H1 (cell line): ENCODE measurements at regions not wholly inside any gene's neighbourhood (a gene's known extent, or its start where the extent isn't known, plus 50 kb on each side); places are given as distances from the start of the nearest gene placed in this dataset.

Experiments used
- CTCF ChIA-PET: fragments of 300-600 bp; sonication (Branson Sonifier 250); formaldehyde crosslinking; loops from one replicate; lab custom pipeline; 2021; ENCODE audit not compliant: partially characterized antibody; lab: Charles Lee
- POLR2A ChIA-PET: fragments of 300-600 bp; sonication (Branson Sonifier 250); formaldehyde crosslinking; loops from one replicate; lab custom pipeline; 2021; ENCODE audit warnings: inconsistent platforms; ENCODE audit not compliant: partially characterized antibody; lab: Charles Lee
- DNase-seq, 2 experiments: peaks; one replicate each; pipeline versions ENCODE4 v3.0.0 to v3.0.0-alpha.2; 2010 to 2022; ENCODE audit warnings: low spot score in 2 of 2, low read depth in 1 of 2, mixed read lengths in 1 of 2
- FAIRE-seq: peaks from 2 replicates; lab custom pipeline; 2011; peaks lifted over from hg19 to GRCh38; lab: Jason Lieb, UNC
- H2AFZ ChIP-seq: 2 replicates; pipeline ENCODE4 v1.8.1; 2012; ENCODE audit warnings: low read length, inconsistent platforms
- H2AK5ac ChIP-seq: 2 replicates; pipeline ENCODE4 v1.6.1; 2013; ENCODE audit warnings: low read depth, low read length
- H2BK120ac ChIP-seq: replicated peaks from 2 replicates; pipeline ENCODE3; 2013; ENCODE audit warnings: low read depth, low read length, inconsistent platforms
- H2BK12ac ChIP-seq: 2 replicates; pipeline ENCODE4 v1.6.1; 2013; ENCODE audit warnings: low read depth, low read length
- H2BK15ac ChIP-seq: 2 replicates; pipeline ENCODE4 v1.6.1; 2013; ENCODE audit warnings: low read length
- H2BK20ac ChIP-seq: 2 replicates; pipeline ENCODE4 v1.6.1; 2013; ENCODE audit warnings: low read length
- H2BK5ac ChIP-seq: 2 replicates; pipeline ENCODE4 v1.6.1; 2013; ENCODE audit warnings: low read depth, low read length
- H3K14ac ChIP-seq: 2 replicates; pipeline ENCODE4 v1.6.1; 2013; ENCODE audit warnings: inconsistent platforms; ENCODE audit not compliant: insufficient read length
- H3K18ac ChIP-seq: 2 replicates; pipeline ENCODE4 v1.6.1; 2013; ENCODE audit warnings: low read length; ENCODE audit errors: extremely low read depth
- H3K23ac ChIP-seq: 2 replicates; pipeline ENCODE4 v1.6.1; 2013; ENCODE audit warnings: inconsistent platforms; ENCODE audit not compliant: insufficient read length
- H3K23me2 ChIP-seq: 2 replicates; pipeline ENCODE4 v1.6.1; 2013; ENCODE audit warnings: low read depth, low read length
- H3K27ac ChIP-seq: 2 replicates; pipeline ENCODE4 v1.6.1; 2011; ENCODE audit warnings: low read depth, low read length, inconsistent platforms
- H3K27me3 ChIP-seq, 4 experiments: replicated peaks in 1 of 4; 1 replicate in 1 of 4; 2 replicates in 3 of 4; pipeline versions ENCODE4 v1.6.1 to v1.8.1; 2011 to 2013; ENCODE audit warnings: low read length in 3 of 4, mild to moderate bottlenecking in 3 of 4, inconsistent platforms in 2 of 4, mixed read lengths in 2 of 4, moderate library complexity in 1 of 4; ENCODE audit not compliant: control insufficient read depth in 3 of 4, insufficient read depth in 3 of 4; ENCODE audit errors: extremely low read depth in 1 of 4
- H3K36me3 ChIP-seq, 4 experiments: 2 replicates each; pipeline versions ENCODE4 v1.6.1 to v1.8.1; 2011 to 2013; ENCODE audit warnings: mild to moderate bottlenecking in 4 of 4, low read length in 3 of 4, moderate library complexity in 2 of 4, control low read depth in 1 of 4, inconsistent platforms in 1 of 4; ENCODE audit not compliant: insufficient read depth in 4 of 4, control insufficient read depth in 2 of 4
- H3K4ac ChIP-seq: replicated peaks from 2 replicates; pipeline ENCODE3; 2013; ENCODE audit warnings: low read length, low read depth, mixed read lengths, inconsistent platforms; ENCODE audit not compliant: insufficient read length
- H3K4me1 ChIP-seq, 4 experiments: replicated peaks in 1 of 4; 1 replicate in 1 of 4; 2 replicates in 3 of 4; pipeline versions ENCODE4 v1.6.1 to v1.8.1; 2011 to 2013; ENCODE audit warnings: low read length in 3 of 4, inconsistent platforms in 2 of 4, mixed read lengths in 1 of 4; ENCODE audit not compliant: insufficient read depth in 4 of 4, control insufficient read depth in 3 of 4
- H3K4me2 ChIP-seq, 2 experiments: 2 replicates each; pipeline versions ENCODE4 v1.6.1 to v1.8.1; 2011 to 2013; ENCODE audit warnings: low read depth in 2 of 2, low read length in 2 of 2, control low read depth in 1 of 2, inconsistent platforms in 1 of 2, mild to moderate bottlenecking in 1 of 2; ENCODE audit not compliant: insufficient read depth in 1 of 2
- H3K4me3 ChIP-seq, 4 experiments: fragments of 200-600, 300-600 bp in 1 of 4; sonication (generic), shearing (Covaris generic), sonication (Bioruptor Twin) in 1 of 4; 2 replicates each; pipeline versions ENCODE4 v1.5.1 to v1.8.1; 2011 to 2016; ENCODE audit warnings: low read length in 4 of 4, low read depth in 3 of 4, control low read depth in 2 of 4, inconsistent platforms in 2 of 4, mild to moderate bottlenecking in 2 of 4, mixed read lengths in 1 of 4, moderate library complexity in 1 of 4; ENCODE audit not compliant: insufficient read depth in 2 of 4; ENCODE audit errors: extremely low read depth in 1 of 4
- H3K56ac ChIP-seq: replicated peaks from 2 replicates; pipeline ENCODE3; 2013; ENCODE audit warnings: low read depth, mild to moderate bottlenecking, mixed read lengths, low read length, inconsistent platforms; ENCODE audit not compliant: insufficient read length
- H3K79me1 ChIP-seq: 2 replicates; pipeline ENCODE4 v1.6.1; 2013; ENCODE audit warnings: low read depth, low read length, control low read depth
- H3K79me2 ChIP-seq, 2 experiments: 2 replicates each; pipeline versions ENCODE4 v1.6.1 to v1.8.1; 2012 to 2013; ENCODE audit warnings: low read length in 2 of 2, mild to moderate bottlenecking in 2 of 2, inconsistent platforms in 1 of 2; ENCODE audit not compliant: insufficient read depth in 2 of 2, control insufficient read depth in 1 of 2
- H3K9ac ChIP-seq, 4 experiments: replicated peaks in 1 of 4; 1 replicate in 1 of 4; 2 replicates in 3 of 4; pipeline versions ENCODE4 v1.6.1 to v1.8.1; 2011 to 2013; ENCODE audit warnings: low read depth in 3 of 4, low read length in 3 of 4, control low read depth in 2 of 4, mild to moderate bottlenecking in 2 of 4, moderate library complexity in 2 of 4, inconsistent platforms in 1 of 4; ENCODE audit errors: extremely low read depth in 1 of 4
- H3K9me3 ChIP-seq, 2 experiments: 2 replicates each; pipeline versions ENCODE4 v1.6.1 to v1.8.1; 2012 to 2013; ENCODE audit warnings: mild to moderate bottlenecking in 2 of 2, moderate library complexity in 2 of 2, control low read depth in 1 of 2, inconsistent platforms in 1 of 2, low read depth in 1 of 2, low read length in 1 of 2, mixed read lengths in 1 of 2; ENCODE audit not compliant: insufficient read depth in 2 of 2
- H4K20me1 ChIP-seq, 2 experiments: replicated peaks in 1 of 2; 2 replicates each; pipeline versions ENCODE3 to v1.8.1; 2011 to 2013; ENCODE audit warnings: inconsistent platforms in 2 of 2, low read length in 2 of 2, mild to moderate bottlenecking in 1 of 2; ENCODE audit not compliant: insufficient read depth in 2 of 2, control insufficient read depth in 1 of 2
- H4K5ac ChIP-seq: 2 replicates; pipeline ENCODE4 v1.6.1; 2013; ENCODE audit warnings: low read length, low read depth, mixed read lengths, inconsistent platforms; ENCODE audit not compliant: insufficient read length
- H4K8ac ChIP-seq: 2 replicates; pipeline ENCODE4 v1.8.0; 2013; ENCODE audit warnings: mild to moderate bottlenecking, moderate library complexity, low read length, inconsistent platforms; ENCODE audit not compliant: insufficient read depth; ENCODE audit errors: extremely low read depth
- H4K91ac ChIP-seq: replicated peaks from 2 replicates; pipeline ENCODE3; 2013; ENCODE audit warnings: low read length, mixed read lengths, inconsistent platforms; ENCODE audit not compliant: insufficient read length
- BCL11A ChIP-seq, 2 experiments: IDR thresholded peaks; one replicate each; pipeline ENCODE4 v1.6.1; 2011; ENCODE audit warnings: low read depth in 2 of 2, low read length in 2 of 2, mild to moderate bottlenecking in 2 of 2
- BRCA1 ChIP-seq: IDR thresholded peaks from 2 replicates; pipeline ENCODE4 v1.6.1; 2012; ENCODE audit warnings: low read depth, low read length, improper control_type of control experiment
- CTBP2 ChIP-seq: IDR thresholded peaks from 2 replicates; pipeline ENCODE4 v1.7.0; 2011; ENCODE audit warnings: borderline replicate concordance, mild to moderate bottlenecking, moderate library complexity, mixed read lengths, low read length; ENCODE audit not compliant: insufficient read depth, insufficient read length
- GABPA ChIP-seq: IDR thresholded peaks from 2 replicates; pipeline ENCODE4 v1.6.1; 2011; ENCODE audit warnings: mild to moderate bottlenecking, low read length, moderate library complexity, borderline replicate concordance; ENCODE audit not compliant: insufficient read depth
- GTF2F1 ChIP-seq: IDR thresholded peaks from 2 replicates; pipeline ENCODE4 v1.6.1; 2012; ENCODE audit warnings: low read depth, low read length, improper control_type of control experiment, borderline replicate concordance
- HDAC6 ChIP-seq: IDR thresholded peaks from one replicate; pipeline ENCODE4 v1.7.1; 2012; ENCODE audit warnings: low read depth, mild to moderate bottlenecking, inconsistent platforms, low read length, moderate library complexity
- NANOG ChIP-seq: IDR thresholded peaks from 2 replicates; pipeline ENCODE4 v1.6.1; 2011; ENCODE audit warnings: low read length, low read depth, mild to moderate bottlenecking, inconsistent platforms; ENCODE audit not compliant: insufficient read depth, poor library complexity, severe bottlenecking
- RBBP5 ChIP-seq: IDR thresholded peaks from 2 replicates; pipeline ENCODE4 v1.7.1; 2012; ENCODE audit warnings: low read depth, mild to moderate bottlenecking, inconsistent platforms, low read length, moderate library complexity, borderline replicate concordance
- RFX5 ChIP-seq: IDR thresholded peaks from 2 replicates; pipeline ENCODE4 v1.6.1; 2011; ENCODE audit warnings: low read depth, low read length, improper control_type of control experiment, borderline replicate concordance
- SIX5 ChIP-seq: IDR thresholded peaks from 2 replicates; pipeline ENCODE4 v1.6.1; 2011; ENCODE audit warnings: mild to moderate bottlenecking, low read depth, low read length
- YY1 ChIP-seq: IDR thresholded peaks from 2 replicates; pipeline ENCODE4 v1.6.1; 2011; ENCODE audit warnings: low read depth, mild to moderate bottlenecking, low read length
- WGBS, 2 experiments: shearing (Covaris generic) in 1 of 2; methylation state at CpG; one replicate each; pipeline versions ENCODE4 v1.1.6 to v1.1.7; 2013 to 2015; ENCODE audit warnings: low lambda C conversion rate in 2 of 2, mixed read lengths in 2 of 2, inconsistent platforms in 1 of 2, low coverage in 1 of 2, missing lambda C conversion rate in 1 of 2; ENCODE audit not compliant: insufficient replicate concordance in 2 of 2, insufficient coverage in 1 of 2, insufficient read length in 1 of 2; ENCODE audit errors: extremely low coverage in 1 of 2, missing lambda C conversion rate in 1 of 2; 5-methylcytosine and 5-hydroxymethylcytosine counted together

- H3K27ac ChIP-seq, result no peak overlapping the region
- H4K8ac ChIP-seq, result no peak overlapping the region; the same call in 1 of the 2 replicates
- no peaks in the 10 kb centered on the region for H4K20me1 ChIP-seq
- ChIA-PET POLR2A (no interaction called here), CTCF (no interaction called here)
- no peaks in the 10 kb centered on the region for H3K79me1 ChIP-seq
- no peak overlapping the region for H3K9ac ChIP-seq
- no peak overlapping the region for H3K4me3 ChIP-seq
- no peaks in the 10 kb centered on the region; a peak in 1 of 7 replicates for H3K27me3 ChIP-seq
- H3K23me2 ChIP-seq, result no peaks in the 10 kb centered on the region; the same call in 1 of the 2 replicates
- no peak overlapping the region for H4K5ac ChIP-seq
- no peaks in the 10 kb centered on the region for H3K36me3 ChIP-seq
- TF ChIP-seq GABPA (no peak), CTBP2 (no peak), NANOG (no peak), BCL11A (IDR thresholded peaks at IDR 0.05; ENCODE audit: low read depth in 2 of 2, low read length in 2 of 2) (no peak), BRCA1 (no peak), GTF2F1 (no peak), RBBP5 (no peak), YY1 (no peak), SIX5 (no peak), RFX5 (no peak), HDAC6 (no peak)
- DNase-seq (no peak), FAIRE-seq (no peak)
- H2AK5ac ChIP-seq, result no peak overlapping the region
- no peak overlapping the region for H3K18ac ChIP-seq
- H2BK12ac ChIP-seq, result no peak overlapping the region
- H3K4me1 ChIP-seq, result no peaks in the 10 kb centered on the region; a peak in 1 of 7 replicates
- no peak overlapping the region for H2BK120ac ChIP-seq
- no peaks in the 10 kb centered on the region for H3K9me3 ChIP-seq
- H3K56ac ChIP-seq, result no peak overlapping the region
- no peak overlapping the region for H2BK5ac ChIP-seq
- no peak overlapping the region for H3K23ac ChIP-seq
- H3K79me2 ChIP-seq, result no peaks in the 10 kb centered on the region
- H3K14ac ChIP-seq, result no peak overlapping the region
- 97% methylated on average over 3 of the region's 3 CpGs; no CpG with 5 or more reads in 1 of the 2 experiments for WGBS, 2 experiments
- H2BK20ac ChIP-seq, result no peak overlapping the region
- H2BK15ac ChIP-seq, result no peak overlapping the region
- no peak overlapping the region for H3K4me2 ChIP-seq
- no peak overlapping the region for H2AFZ ChIP-seq
- H4K91ac ChIP-seq, result no peak overlapping the region
- no peak overlapping the region for H3K4ac ChIP-seq
Observed at GRCh38 chr18:55102958-55103456, 143.7 kb upstream of the CCDC68 start.
